Trophoblast cell (in vitro differentiated cells and primary cell): ENCODE measurements at regions not wholly inside any gene's neighbourhood (a gene's known extent, or its start where the extent isn't known, plus 50 kb on each side); places are given as distances from the start of the nearest gene placed in this dataset.

Experiments used
- DNase-seq, 2 donors: peaks; one replicate each; pipeline ENCODE4 v3.0.0-alpha.2; 2016
- H2AFZ ChIP-seq: 2 replicates; pipeline ENCODE4 v1.6.1; 2013; ENCODE audit warnings: low read length, moderate library complexity, mild to moderate bottlenecking; ENCODE audit not compliant: insufficient read depth, poor library complexity
- H2AK5ac ChIP-seq: 2 replicates; pipeline ENCODE4 v1.6.1; 2013; ENCODE audit warnings: mild to moderate bottlenecking, low read length
- H2BK120ac ChIP-seq: 2 replicates; pipeline ENCODE4 v1.6.1; 2013; ENCODE audit warnings: low read length, mild to moderate bottlenecking, moderate library complexity; ENCODE audit not compliant: insufficient read depth, poor library complexity
- H2BK12ac ChIP-seq: 2 replicates; pipeline ENCODE4 v1.6.1; 2013; ENCODE audit warnings: mild to moderate bottlenecking, low read length, moderate library complexity
- H2BK5ac ChIP-seq: 2 replicates; pipeline ENCODE4 v1.6.1; 2013; ENCODE audit warnings: low read length, low read depth, moderate library complexity, mild to moderate bottlenecking; ENCODE audit not compliant: poor library complexity
- H3K14ac ChIP-seq: 2 replicates; pipeline ENCODE4 v1.6.1; 2013; ENCODE audit warnings: mild to moderate bottlenecking, low read length
- H3K18ac ChIP-seq: 2 replicates; pipeline ENCODE4 v1.6.1; 2013; ENCODE audit warnings: mild to moderate bottlenecking, low read length
- H3K23ac ChIP-seq: 2 replicates; pipeline ENCODE4 v1.6.1; 2013; ENCODE audit warnings: low read length
- H3K27ac ChIP-seq: 2 replicates; pipeline ENCODE4 v1.5.1; 2013; ENCODE audit warnings: low read depth, mild to moderate bottlenecking, inconsistent platforms, low read length, moderate library complexity
- H3K27me3 ChIP-seq: 2 replicates; pipeline ENCODE4 v1.6.1; 2013; ENCODE audit warnings: inconsistent platforms, mild to moderate bottlenecking, low read length, moderate library complexity; ENCODE audit not compliant: insufficient read depth
- H3K36me3 ChIP-seq, 2 experiments: 1 replicate in 1 of 2; 2 replicates in 1 of 2; pipeline ENCODE4 v1.6.1; 2013; ENCODE audit warnings: low read length in 2 of 2, mild to moderate bottlenecking in 2 of 2, moderate library complexity in 1 of 2; ENCODE audit not compliant: insufficient read depth in 2 of 2, control insufficient read depth in 1 of 2
- H3K4ac ChIP-seq: 2 replicates; pipeline ENCODE4 v1.6.1; 2013; ENCODE audit warnings: low read depth, mild to moderate bottlenecking, low read length, moderate library complexity
- H3K4me1 ChIP-seq, 2 experiments: 1 replicate in 1 of 2; 2 replicates in 1 of 2; pipeline ENCODE4 v1.6.1; 2013; ENCODE audit warnings: low read length in 2 of 2, mild to moderate bottlenecking in 2 of 2, moderate library complexity in 1 of 2; ENCODE audit not compliant: insufficient read depth in 2 of 2, control insufficient read depth in 1 of 2
- H3K4me2 ChIP-seq: 2 replicates; pipeline ENCODE4 v1.6.1; 2013; ENCODE audit warnings: inconsistent platforms, mild to moderate bottlenecking, low read length, moderate library complexity
- H3K4me3 ChIP-seq: 2 replicates; pipeline ENCODE4 v1.5.1; 2013; ENCODE audit warnings: mild to moderate bottlenecking, low read depth, low read length, inconsistent platforms
- H3K79me1 ChIP-seq: one replicate; pipeline ENCODE4 v1.6.1; 2013; ENCODE audit warnings: low read length
- H3K79me2 ChIP-seq: 2 replicates; pipeline ENCODE4 v1.6.1; 2013; ENCODE audit warnings: low read length, mild to moderate bottlenecking; ENCODE audit not compliant: control insufficient read depth, insufficient read depth, poor library complexity
- H3K9ac ChIP-seq: 2 replicates; pipeline ENCODE4 v1.6.1; 2013; ENCODE audit warnings: mild to moderate bottlenecking, low read length
- H3K9me3 ChIP-seq: 2 replicates; pipeline ENCODE4 v1.6.1; 2013; ENCODE audit warnings: low read depth, mild to moderate bottlenecking, control low read depth, inconsistent platforms, low read length; ENCODE audit not compliant: insufficient read depth
- H4K12ac ChIP-seq: 2 replicates; pipeline ENCODE4 v1.6.1; 2013; ENCODE audit warnings: low read depth, mild to moderate bottlenecking, low read length, moderate library complexity
- H4K8ac ChIP-seq: 2 replicates; pipeline ENCODE4 v1.6.1; 2013; ENCODE audit warnings: low read depth, mild to moderate bottlenecking, low read length, moderate library complexity
- H4K91ac ChIP-seq: one replicate; pipeline ENCODE4 v1.6.1; 2013; ENCODE audit warnings: low read depth, mild to moderate bottlenecking, low read length, moderate library complexity
- WGBS: extraction: QIAGEN DNeasy Blood & Tissue Kit; methylation state at CpG from one replicate; pipeline ENCODE4 v1.1.7; 2013; ENCODE audit warnings: missing lambda C conversion rate; ENCODE audit not compliant: insufficient read length, insufficient coverage; ENCODE audit errors: extremely low coverage; 5-methylcytosine and 5-hydroxymethylcytosine counted together

DNA sequence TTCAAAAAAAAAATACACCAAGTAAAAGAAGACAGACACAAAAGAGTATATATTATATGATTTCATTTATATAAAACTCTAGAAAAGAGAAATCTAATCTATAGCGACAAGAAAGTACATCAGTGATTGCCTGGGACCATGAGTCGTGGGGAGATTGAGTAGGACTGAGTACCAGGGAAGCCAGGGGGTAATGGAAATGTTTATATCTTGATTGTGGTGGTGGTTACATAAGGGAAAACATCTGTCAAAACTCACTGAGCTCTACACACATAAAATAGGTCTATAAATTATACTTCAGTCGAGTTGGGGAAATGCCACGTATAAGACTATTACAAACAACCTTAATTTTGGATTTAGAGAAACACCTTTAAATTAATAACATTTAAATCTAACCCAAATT is 117.4 kb downstream of the TRIM29 start:
- no peak overlapping the region for H2BK120ac ChIP-seq
- peaks cover 20% of the 10 kb centered on the region for H3K79me1 ChIP-seq
- DNase-seq: no peak
- H3K9ac ChIP-seq: no peak overlapping the region
- H3K27ac ChIP-seq: no peak overlapping the region
- H3K36me3 ChIP-seq: no peaks in the 10 kb centered on the region
- no CpG with 5 or more reads among the region's 4 CpGs for WGBS
- H3K4me1 ChIP-seq: peaks cover 23 to 31% of the 10 kb centered on the region in 2 experiments
- H2AK5ac ChIP-seq: no peak overlapping the region
- H4K8ac ChIP-seq: no peak overlapping the region
- H3K4ac ChIP-seq: no peak overlapping the region
- no peak overlapping the region for H3K4me3 ChIP-seq
- H3K27me3 ChIP-seq: no peaks in the 10 kb centered on the region
- no peak overlapping the region for H3K4me2 ChIP-seq
- no peak overlapping the region for H2BK12ac ChIP-seq
- no peak overlapping the region for H3K14ac ChIP-seq
- no peak overlapping the region for H2BK5ac ChIP-seq
- H3K18ac ChIP-seq: no peak overlapping the region
- no peak overlapping the region for H4K12ac ChIP-seq
- H3K9me3 ChIP-seq: no peaks in the 10 kb centered on the region
- no peaks in the 10 kb centered on the region for H3K79me2 ChIP-seq
- H3K23ac ChIP-seq: no peak overlapping the region
- H2AFZ ChIP-seq: no peak overlapping the region
- no peak overlapping the region for H4K91ac ChIP-seq

DNA sequence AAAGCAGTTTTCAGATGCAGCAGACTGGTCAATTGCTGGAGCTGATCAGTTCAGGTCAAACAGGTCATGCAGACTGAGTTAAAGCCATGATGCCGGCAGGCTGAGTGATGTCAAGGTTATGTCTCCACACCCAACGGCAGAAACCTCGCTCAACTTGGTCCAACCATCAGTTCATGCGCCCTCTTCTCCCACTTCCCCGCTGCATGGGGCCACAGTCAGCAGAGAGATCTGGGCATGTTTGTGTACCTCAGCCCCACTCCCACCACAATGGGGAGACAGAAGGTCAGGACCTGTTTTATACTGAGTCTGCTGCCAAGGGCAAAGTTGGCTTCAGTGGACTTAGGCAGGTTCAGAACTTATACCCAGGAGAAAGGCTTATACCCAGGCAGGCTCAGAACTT is 118.7 kb downstream of the TRIM29 start:
- Histone ChIP-seq H2BK5ac (no peak overlapping the region), H2AK5ac (no peak overlapping the region), H3K79me2 (no peaks in the 10 kb centered on the region), H3K27ac (no peak overlapping the region), H3K4me1 (peaks cover 22 to 30% of the 10 kb centered on the region in 2 experiments), H3K36me3 (no peaks in the 10 kb centered on the region), H3K18ac (no peak overlapping the region), H3K9ac (no peak overlapping the region), H4K8ac (no peak overlapping the region), H3K9me3 (no peaks in the 10 kb centered on the region), H2AFZ (no peak overlapping the region), H4K91ac (no peak overlapping the region), H3K4ac (no peak overlapping the region), H2BK12ac (peak overlapping the region; percentile 23), H3K79me1 (peaks cover 11% of the 10 kb centered on the region), H2BK120ac (no peak overlapping the region), H3K4me3 (no peak overlapping the region), H3K27me3 (no peaks in the 10 kb centered on the region), H3K4me2 (no peak overlapping the region), H3K23ac (no peak overlapping the region), H4K12ac (no peak overlapping the region), H3K14ac (no peak overlapping the region)
- DNase-seq: no peak
- no CpG with 5 or more reads among the region's 5 CpGs for WGBS

DNA sequence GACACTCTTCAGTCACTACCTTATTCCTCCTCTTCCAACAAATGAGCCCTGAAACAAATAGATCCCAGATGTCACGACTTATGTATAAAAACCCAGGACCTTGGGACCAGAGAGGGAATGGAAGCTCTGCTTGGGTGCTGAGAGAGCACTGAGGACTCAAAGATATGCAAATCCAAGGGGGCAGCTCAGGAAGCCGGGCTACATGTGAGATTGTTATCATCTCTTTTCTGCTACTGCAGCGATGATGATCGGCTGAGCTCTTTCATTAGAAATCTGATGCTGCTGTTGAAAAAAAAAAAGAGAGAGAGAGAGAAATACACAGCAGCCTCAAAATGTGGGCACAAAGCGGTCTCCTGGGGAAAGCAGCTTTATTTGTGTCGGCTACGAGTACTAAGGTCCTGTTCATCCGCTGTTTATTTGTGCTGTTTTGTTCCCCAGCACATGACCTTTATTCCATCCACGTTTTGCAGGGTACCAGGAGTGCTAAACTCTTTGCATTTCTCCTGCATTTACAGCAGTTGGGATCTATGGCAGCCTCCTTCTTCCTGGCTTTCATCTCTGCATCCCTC is 120.2 kb downstream of the TRIM29 start:
- no peak overlapping the region for H2BK12ac ChIP-seq
- H2AFZ ChIP-seq: no peak overlapping the region
- H3K4me3 ChIP-seq: no peak overlapping the region
- no peak overlapping the region for H2AK5ac ChIP-seq
- no peak overlapping the region for H3K18ac ChIP-seq
- no peak overlapping the region for H3K23ac ChIP-seq
- no peak overlapping the region for H4K91ac ChIP-seq
- no peaks in the 10 kb centered on the region for H3K36me3 ChIP-seq
- H3K79me1 ChIP-seq: peaks cover 14% of the 10 kb centered on the region
- H3K27me3 ChIP-seq: no peaks in the 10 kb centered on the region
- WGBS: no CpG with 5 or more reads among the region's 9 CpGs
- no peaks in the 10 kb centered on the region for H3K9me3 ChIP-seq
- no peak overlapping the region for H3K4me2 ChIP-seq
- no peaks in the 10 kb centered on the region for H3K79me2 ChIP-seq
- no peak overlapping the region for H4K8ac ChIP-seq
- H3K4ac ChIP-seq: no peak overlapping the region
- H3K9ac ChIP-seq: no peak overlapping the region
- H2BK5ac ChIP-seq: no peak overlapping the region
- no peak overlapping the region for H3K27ac ChIP-seq
- no peak overlapping the region for H3K14ac ChIP-seq
- peaks cover 26 to 31% of the 10 kb centered on the region in 2 experiments for H3K4me1 ChIP-seq
- no peak for DNase-seq
- no peak overlapping the region for H4K12ac ChIP-seq
- H2BK120ac ChIP-seq: no peak overlapping the region

DNA sequence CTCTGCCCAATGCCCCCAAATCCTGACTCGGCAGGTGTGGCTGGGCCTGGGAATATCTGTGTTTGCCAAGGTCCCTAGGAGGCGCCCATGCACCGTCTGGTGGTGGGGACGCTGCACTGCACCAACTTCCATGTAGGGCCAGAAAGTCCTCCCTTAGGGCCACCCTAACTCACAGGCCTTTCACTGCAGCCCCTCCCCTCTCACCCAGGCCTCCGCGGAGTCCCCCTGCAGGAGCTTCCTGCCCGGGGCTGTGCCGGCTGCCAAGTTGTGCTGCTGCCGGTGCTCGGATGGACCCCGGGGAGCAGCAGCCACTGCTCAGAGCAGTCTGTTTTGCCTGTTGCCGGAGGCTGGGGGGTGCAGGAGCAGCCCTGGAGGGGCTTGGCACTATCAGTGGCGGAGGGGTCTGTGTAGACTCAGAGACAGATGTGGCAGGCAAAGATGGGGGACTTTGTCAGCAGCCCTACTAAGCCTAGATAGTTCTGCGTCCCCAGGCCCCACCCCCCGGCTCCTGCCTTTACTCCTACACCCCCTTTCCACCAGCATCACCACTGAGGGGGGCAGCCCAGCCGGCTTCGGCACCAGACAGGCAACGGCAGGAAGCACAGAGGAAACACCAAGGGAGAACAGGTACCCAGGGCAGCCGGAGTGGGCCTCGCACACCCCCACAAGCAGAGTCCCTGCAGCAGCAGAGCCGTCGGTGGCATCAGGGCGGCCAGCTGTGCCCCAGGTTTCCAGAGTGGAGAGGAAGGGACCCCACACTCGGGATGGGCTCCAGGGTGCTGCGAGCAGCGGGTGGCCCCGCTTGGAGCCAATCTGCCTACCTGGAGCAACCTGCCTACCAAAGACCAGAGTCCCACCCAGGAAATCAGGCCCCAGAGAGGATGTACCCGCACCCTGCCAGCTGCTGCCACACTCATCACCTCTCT is 124.3 kb downstream of the TRIM29 start:
- peak overlapping the region; percentile 21 for H2BK5ac ChIP-seq
- DNase-seq: peak in 1 of 2 donors; percentile 47
- H2AK5ac ChIP-seq: peak overlapping the region; percentile 31
- peak overlapping the region; percentile 65 for H4K12ac ChIP-seq
- H4K91ac ChIP-seq: peak overlapping the region; percentile 70
- H2BK12ac ChIP-seq: peak overlapping the region; percentile 87
- H3K4me2 ChIP-seq: no peak overlapping the region
- no peaks in the 10 kb centered on the region for H3K9me3 ChIP-seq
- H3K4me1 ChIP-seq: peaks cover 16 to 19% of the 10 kb centered on the region in 2 experiments
- H4K8ac ChIP-seq: peak overlapping the region; percentile 72
- no peak overlapping the region for H3K4me3 ChIP-seq
- no peak overlapping the region for H3K27ac ChIP-seq
- no peak overlapping the region for H3K4ac ChIP-seq
- peaks cover 8% of the 10 kb centered on the region for H3K79me1 ChIP-seq
- WGBS: no CpG with 5 or more reads among the region's 28 CpGs
- peak overlapping the region; percentile 67 for H3K18ac ChIP-seq
- no peaks in the 10 kb centered on the region for H3K36me3 ChIP-seq
- no peak overlapping the region for H3K9ac ChIP-seq
- no peak overlapping the region for H2AFZ ChIP-seq
- peak overlapping the region; percentile 61 for H2BK120ac ChIP-seq
- H3K23ac ChIP-seq: no peak overlapping the region
- no peaks in the 10 kb centered on the region for H3K27me3 ChIP-seq
- no peaks in the 10 kb centered on the region for H3K79me2 ChIP-seq
- peak overlapping the region; percentile 65 for H3K14ac ChIP-seq
